ENCODE measurements at regions not wholly inside any gene's neighbourhood (a gene's known extent, or its start where the extent isn't known, plus 50 kb on each side); places are given as distances from the start of the nearest gene placed in this dataset.

DNA sequence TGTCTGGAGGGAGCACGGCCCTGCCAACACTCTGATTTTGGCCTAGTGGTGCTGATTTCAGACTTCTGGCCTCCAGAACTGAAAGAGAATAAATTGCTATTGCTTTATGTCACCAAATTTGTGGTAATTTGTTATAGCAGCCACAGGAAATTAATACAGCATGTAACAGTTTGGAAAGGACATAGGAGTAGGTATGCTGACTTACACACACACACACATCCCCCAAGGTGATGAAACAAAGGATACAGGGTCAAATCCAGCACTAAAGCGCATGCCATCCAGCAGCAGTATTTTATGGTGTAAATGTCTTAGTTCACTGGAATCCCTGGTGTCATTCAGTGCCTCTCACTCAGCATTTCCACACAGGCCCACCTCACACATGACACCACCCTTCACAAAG is 72.2 kb upstream of the MAN1A2 start:
- H4K5ac ChIP-seq (ENCODE audit: insufficient read length, low read depth, low read length) = no peak overlapping the region
- H4K20me1 ChIP-seq (ENCODE audit: control insufficient read depth, insufficient read depth, insufficient read length) = no peaks in the 10 kb centered on the region
- no peak overlapping the region for H3K14ac ChIP-seq (ENCODE audit: insufficient read depth, low read length)

More for the DNA sequence above, 72.2 kb upstream of the MAN1A2 start:
- Histone ChIP-seq H3K79me2 (ENCODE audit: insufficient read depth, low read length) (no peaks in the 10 kb centered on the region), H3K4me2 (ENCODE audit: insufficient read depth, insufficient read length, low read length) (no peak overlapping the region), H2AK5ac (ENCODE audit: insufficient read length, low read length) (no peak overlapping the region), H2BK120ac (ENCODE audit: low read depth, low read length, poor library complexity, severe bottlenecking) (no peak overlapping the region), H3T11ph (ENCODE audit: low read length) (no peak overlapping the region), H2AFZ (ENCODE audit: low read length) (no peak overlapping the region), H3K79me1 (ENCODE audit: insufficient read depth, low read depth, low read length, poor library complexity, severe bottlenecking) (no peaks in the 10 kb centered on the region), H3K56ac (ENCODE audit: insufficient read length, low read depth, low read length) (no peak overlapping the region), H4K8ac (replicated peaks; ENCODE audit: insufficient read length, low read depth, low read length) (no peak overlapping the region), H2BK12ac (ENCODE audit: insufficient read length, low read depth, low read length) (no peak overlapping the region), H4K91ac (ENCODE audit: insufficient read length, low read depth, low read length) (no peak overlapping the region), H3K27me3 (ENCODE audit: insufficient read depth, low read length) (no peaks in the 10 kb centered on the region), H3K27ac (ENCODE audit: insufficient read length, low read depth, low read length) (no peak overlapping the region), H3K9me3 (ENCODE audit: control insufficient read depth, low read depth, low read length) (no peaks in the 10 kb centered on the region), H3K18ac (ENCODE audit: insufficient read length, low read depth, low read length) (no peak overlapping the region), H3K4ac (ENCODE audit: low read depth, low read length) (no peak overlapping the region), H2BK15ac (ENCODE audit: low read depth, low read length) (no peak overlapping the region), H3K9ac (ENCODE audit: extremely low read depth, insufficient read length, low read length) (no peak overlapping the region), H2BK5ac (ENCODE audit: insufficient read length, low read length) (no peak overlapping the region), H3K23ac (ENCODE audit: insufficient read length, low read depth, low read length) (no peak overlapping the region), H2BK20ac (ENCODE audit: low read depth, low read length, poor library complexity, severe bottlenecking) (no peak overlapping the region), H3K23me2 (ENCODE audit: insufficient read length, low read depth, low read length, poor library complexity, severe bottlenecking) (no peaks in the 10 kb centered on the region), H3K4me1 (ENCODE audit: insufficient read depth, low read length) (no peaks in the 10 kb centered on the region)
- H3K9me3 Mint-ChIP-seq = no peaks in the 10 kb centered on the region
- no peaks in the 10 kb centered on the region for H3K36me3 Mint-ChIP-seq (ENCODE audit: insufficient read depth in 1 of 3, low read depth in 3 of 3)
- H3K27me3 Mint-ChIP-seq (ENCODE audit: low read depth) = no peaks in the 10 kb centered on the region
- no peak overlapping the region for H3K27ac Mint-ChIP-seq
- no peak overlapping the region for H3K4me3 Mint-ChIP-seq
- no peak for DNase-seq
- no CpG with 5 or more reads among the region's 2 CpGs for WGBS (ENCODE audit: extremely low coverage, insufficient read length, low lambda C conversion rate)
- peaks cover 2 to 7% of the 10 kb centered on the region in 2 experiments; a peak in 2 of 4 replicates for H3K4me1 Mint-ChIP-seq
- no peak for TF ChIP-seq CTCF (conservative IDR thresholded peaks at IDR 0.05)

Data from H9 (cell line).